Breast epithelium (tissue), 4 donors: ENCODE measurements at regions not wholly inside any gene's neighbourhood (a gene's known extent, or its start where the extent isn't known, plus 50 kb on each side); places are given as distances from the start of the nearest gene placed in this dataset.

Experiments
- DNase-seq, 2 donors: peaks; one replicate each; pipeline ENCODE4 v3.0.0-alpha.2; 2019; ENCODE audit warnings: low spot score in 2 of 2
- H3K27ac ChIP-seq, 2 donors: fragments of 200-600 bp; sonication (generic) in 1 of 2; one replicate each; pipeline ENCODE4 v1.5.1; 2016 to 2019; ENCODE audit warnings: mild to moderate bottlenecking in 1 of 2
- H3K27me3 ChIP-seq, 2 donors: fragments of 200-600 bp; sonication (generic) in 1 of 2; one replicate each; pipeline versions ENCODE4 v1.5.1 to v1.6.0; 2017 to 2019; ENCODE audit warnings: control low read depth in 1 of 2, mild to moderate bottlenecking in 1 of 2
- H3K36me3 ChIP-seq: fragments of 200-600 bp; one replicate; pipeline ENCODE4 v1.5.1; 2019
- H3K4me1 ChIP-seq, 2 donors: fragments of 200-600 bp; sonication (generic); one replicate each; pipeline ENCODE4 v1.5.1; 2016 to 2019; ENCODE audit warnings: control low read depth in 1 of 2
- H3K4me3 ChIP-seq, 3 donors: fragments of 200-600 bp; sonication (generic); 1 replicate in 2 of 3; 2 replicates in 1 of 3; pipeline ENCODE4 v1.5.1; 2016 to 2019; ENCODE audit warnings: mild to moderate bottlenecking in 3 of 3, moderate library complexity in 2 of 3
- H3K9me3 ChIP-seq, 2 donors: fragments of 200-600 bp; sonication (generic) in 1 of 2; one replicate each; pipeline ENCODE4 v1.5.1; 2016 to 2019; ENCODE audit warnings: control low read depth in 1 of 2
- POLR2A ChIP-seq: fragments of 450-650 bp; IDR thresholded peaks from one replicate; pipeline ENCODE4 v1.6.1; 2016; ENCODE audit warnings: antibody characterized with exemption, mild to moderate bottlenecking, moderate library complexity
- POLR2AphosphoS5 ChIP-seq, 3 donors: sonication (generic); formaldehyde crosslinking; IDR thresholded peaks; one replicate each; pipeline ENCODE4 v1.6.1; 2017; ENCODE audit warnings: antibody characterized with exemption in 3 of 3
- intact Hi-C: fragments of 100-400 bp; cut with DNase I; formaldehyde crosslinking; loops from one replicate; pipeline ENCODE4 v1.15.1; 2023; ENCODE audit warnings: low total_unique reads
- TF ChIP-seq, protein P1 (sequence below), 3 donors: fragments of 450-650 bp; IDR thresholded peaks; one replicate each; pipeline ENCODE4 v1.5.1; 2016 to 2017; ENCODE audit warnings: antibody characterized with exemption in 3 of 3, mild to moderate bottlenecking in 3 of 3, moderate library complexity in 3 of 3

- intact Hi-C loops: no loop called here
- TF ChIP-seq, protein P1, sequence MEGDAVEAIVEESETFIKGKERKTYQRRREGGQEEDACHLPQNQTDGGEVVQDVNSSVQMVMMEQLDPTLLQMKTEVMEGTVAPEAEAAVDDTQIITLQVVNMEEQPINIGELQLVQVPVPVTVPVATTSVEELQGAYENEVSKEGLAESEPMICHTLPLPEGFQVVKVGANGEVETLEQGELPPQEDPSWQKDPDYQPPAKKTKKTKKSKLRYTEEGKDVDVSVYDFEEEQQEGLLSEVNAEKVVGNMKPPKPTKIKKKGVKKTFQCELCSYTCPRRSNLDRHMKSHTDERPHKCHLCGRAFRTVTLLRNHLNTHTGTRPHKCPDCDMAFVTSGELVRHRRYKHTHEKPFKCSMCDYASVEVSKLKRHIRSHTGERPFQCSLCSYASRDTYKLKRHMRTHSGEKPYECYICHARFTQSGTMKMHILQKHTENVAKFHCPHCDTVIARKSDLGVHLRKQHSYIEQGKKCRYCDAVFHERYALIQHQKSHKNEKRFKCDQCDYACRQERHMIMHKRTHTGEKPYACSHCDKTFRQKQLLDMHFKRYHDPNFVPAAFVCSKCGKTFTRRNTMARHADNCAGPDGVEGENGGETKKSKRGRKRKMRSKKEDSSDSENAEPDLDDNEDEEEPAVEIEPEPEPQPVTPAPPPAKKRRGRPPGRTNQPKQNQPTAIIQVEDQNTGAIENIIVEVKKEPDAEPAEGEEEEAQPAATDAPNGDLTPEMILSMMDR (IDR thresholded peaks at IDR 0.05): no peak
- no peak for TF ChIP-seq POLR2A
- TF ChIP-seq POLR2AphosphoS5 (IDR thresholded peaks at IDR 0.05): no peak
- H3K4me3 ChIP-seq: peak overlapping the region in 2 of 3 donors; percentile 24 to 47
Observed at GRCh38 chr6:19153270-19153980, 683.7 kb upstream of the ID4 start.

DNA sequence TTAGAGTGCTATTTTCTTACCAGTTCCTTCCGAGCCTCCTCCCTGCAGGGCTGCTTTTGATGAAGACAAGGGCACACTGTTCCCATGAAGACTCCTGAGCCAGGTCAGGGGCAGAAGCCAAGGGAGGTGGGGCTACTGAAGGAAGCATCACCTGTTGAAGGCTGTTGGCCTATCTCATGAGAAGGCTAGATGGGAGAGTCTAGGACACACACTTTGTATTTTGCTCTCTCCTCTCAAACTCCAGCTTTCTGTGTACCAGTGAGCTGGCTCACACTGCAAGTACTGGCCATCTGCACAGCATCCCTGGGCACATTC lies 683.2 kb upstream of the ID4 start:
- DNase-seq: peak in 1 of 2 donors; percentile 88
- intact Hi-C loops: no loop called here
- Histone ChIP-seq H3K27me3 (no peaks in the 10 kb centered on the region), H3K27ac (peak overlapping the region; percentile 89 to 93), H3K4me3 (peak overlapping the region in 2 of 3 donors; percentile 24 to 47), H3K9me3 (no peaks in the 10 kb centered on the region), H3K4me1 (peaks cover 6 to 9% of the 10 kb centered on the region in 2 donors), H3K36me3 (no peaks in the 10 kb centered on the region)
- TF ChIP-seq, protein P1 (IDR thresholded peaks at IDR 0.05): no peak
- TF ChIP-seq POLR2AphosphoS5 (IDR thresholded peaks at IDR 0.05) (peak in 1 of 3 donors; percentile 22), POLR2A (peak; percentile 11)

More at GRCh38 chr6:19153270-19153980, 683.7 kb upstream of the ID4 start:
- Histone ChIP-seq H3K9me3 (no peaks in the 10 kb centered on the region), H3K4me1 (peaks cover 6 to 9% of the 10 kb centered on the region in 2 donors), H3K27ac (peak overlapping the region; percentile 89 to 93), H3K27me3 (no peaks in the 10 kb centered on the region), H3K36me3 (no peaks in the 10 kb centered on the region)
- peak in 1 of 2 donors; percentile 37 for DNase-seq

GRCh38 chr6:19156443-19156842 lies 680.7 kb upstream of the ID4 start:
- Histone ChIP-seq H3K27me3 (no peaks in the 10 kb centered on the region), H3K27ac (no peak overlapping the region), H3K9me3 (no peaks in the 10 kb centered on the region), H3K4me3 (no peak overlapping the region), H3K4me1 (peaks cover 6 to 9% of the 10 kb centered on the region in 2 donors), H3K36me3 (no peaks in the 10 kb centered on the region)
- DNase-seq: no peak
- TF ChIP-seq, protein P1 (IDR thresholded peaks at IDR 0.05): no peak
- TF ChIP-seq POLR2AphosphoS5 (IDR thresholded peaks at IDR 0.05): no peak
- TF ChIP-seq POLR2A: no peak
- intact Hi-C loops: no loop called here

GRCh38 chr6:19157486-19157885 lies 679.7 kb upstream of the ID4 start:
- no peaks in the 10 kb centered on the region for H3K36me3 ChIP-seq
- intact Hi-C loops: no loop called here
- H3K4me1 ChIP-seq: peaks cover 6 to 9% of the 10 kb centered on the region in 2 donors
- no peak for DNase-seq
- TF ChIP-seq POLR2A (no peak), POLR2AphosphoS5 (IDR thresholded peaks at IDR 0.05) (no peak)
- TF ChIP-seq, protein P1 (IDR thresholded peaks at IDR 0.05): no peak
- H3K27me3 ChIP-seq: no peaks in the 10 kb centered on the region
- H3K4me3 ChIP-seq: no peak overlapping the region
- H3K27ac ChIP-seq: no peak overlapping the region
- H3K9me3 ChIP-seq: no peaks in the 10 kb centered on the region

- Histone ChIP-seq H3K4me3 (no peak overlapping the region), H3K27me3 (no peaks in the 10 kb centered on the region), H3K4me1 (peaks cover 0 to 3% of the 10 kb centered on the region in 2 donors), H3K36me3 (no peaks in the 10 kb centered on the region), H3K9me3 (no peaks in the 10 kb centered on the region), H3K27ac (no peak overlapping the region)
- intact Hi-C loops: no loop called here
- no peak for DNase-seq
- TF ChIP-seq, protein P1 (IDR thresholded peaks at IDR 0.05): no peak
- no peak for TF ChIP-seq POLR2A
- TF ChIP-seq POLR2AphosphoS5 (IDR thresholded peaks at IDR 0.05): no peak
Observed at GRCh38 chr6:19158586-19158985, 678.6 kb upstream of the ID4 start.
